ENCODE measurements at regions not wholly inside any gene's neighbourhood (a gene's known extent, or its start where the extent isn't known, plus 50 kb on each side); places are given as distances from the start of the nearest gene placed in this dataset.

DNA sequence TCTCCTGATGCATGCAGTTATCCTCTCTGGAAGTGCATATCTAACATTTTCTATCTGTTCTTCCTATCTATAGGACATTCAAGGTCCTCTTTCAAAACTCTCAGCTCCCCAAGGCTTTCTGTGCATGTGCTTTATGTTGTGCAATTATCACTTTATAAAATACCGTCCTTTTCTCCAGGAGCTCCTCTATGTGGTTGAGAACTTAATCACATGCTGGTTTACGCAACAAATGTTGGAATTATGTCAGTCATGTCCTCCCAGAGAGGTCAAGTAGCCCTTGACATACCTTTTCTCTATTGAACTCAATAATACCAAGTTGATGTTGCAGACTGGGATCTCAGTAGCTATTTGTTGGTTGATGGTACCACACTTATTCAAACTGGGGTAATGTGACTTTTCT lies 388.4 kb downstream of the BTBD3 start:
- H3K9me2 ChIP-seq (replicated peaks; ENCODE audit: low read length), result no peaks in the 10 kb centered on the region
- H2AFZ ChIP-seq (ENCODE audit: low read length), result no peak overlapping the region
- no TSS peak for BruUV-seq (replicated peaks)
- peaks cover 28% of the 10 kb centered on the region for H3K27me3 ChIP-seq (ENCODE audit: low read length)
- ChIA-PET CTCF (no interaction called here), POLR2A (ENCODE audit: unreplicated experiment) (no interaction called here)
- H3K79me2 ChIP-seq (ENCODE audit: low read length), result no peaks in the 10 kb centered on the region
- no peaks in the 10 kb centered on the region for H3K9me3 ChIP-seq (ENCODE audit: low read length)
- H3K4me2 ChIP-seq (ENCODE audit: low read length), result no peak overlapping the region
- no peak overlapping the region for H3K27ac ChIP-seq (ENCODE audit: low read length)
- TF ChIP-seq CTCF (conservative IDR thresholded peaks at IDR 0.05; ENCODE audit: low read depth, low read length) (no peak), EZH2phosphoT487 (IDR thresholded peaks at IDR 0.05; ENCODE audit: borderline replicate concordance, low read length) (no peak), EZH2 (IDR thresholded peaks at IDR 0.05; ENCODE audit: low read length, unreplicated experiment) (no peak)
- no peaks in the 10 kb centered on the region for H3K4me1 ChIP-seq (ENCODE audit: insufficient read depth, low read length)
- H3K9ac ChIP-seq (ENCODE audit: low read length), result no peak overlapping the region
- H4K20me1 ChIP-seq (ENCODE audit: low read length), result no peaks in the 10 kb centered on the region
- no peaks in the 10 kb centered on the region for H3F3A ChIP-seq (ENCODE audit: low read length, unreplicated experiment)
- intact Hi-C loops (cut with micrococcal nuclease), result no loop called here
- H3K4me3 ChIP-seq (ENCODE audit: low read length), result no peak overlapping the region
- ATAC-seq (no peak), DNase-seq (no peak)
- no peaks in the 10 kb centered on the region for H3K36me3 ChIP-seq (ENCODE audit: low read depth, low read length)

GRCh38 chr20:12311094-12311865 lies 393.6 kb downstream of the BTBD3 start:
- no peak overlapping the region for H3K4me3 ChIP-seq (ENCODE audit: low read length)
- BruUV-seq (replicated peaks), result no TSS peak
- H3K4me2 ChIP-seq (ENCODE audit: low read length), result no peak overlapping the region
- POLR2A ChIA-PET (ENCODE audit: unreplicated experiment), result no interaction called here
- ATAC-seq, result no peak
- intact Hi-C loops (cut with micrococcal nuclease), result no loop called here
- no peaks in the 10 kb centered on the region for H3F3A ChIP-seq (ENCODE audit: low read length, unreplicated experiment)
- H3K36me3 ChIP-seq (ENCODE audit: low read depth, low read length), result no peaks in the 10 kb centered on the region
- H3K4me1 ChIP-seq (ENCODE audit: insufficient read depth, low read length), result no peaks in the 10 kb centered on the region
- no peaks in the 10 kb centered on the region for H3K79me2 ChIP-seq (ENCODE audit: low read length)
- H3K9me2 ChIP-seq (replicated peaks; ENCODE audit: low read length), result no peaks in the 10 kb centered on the region
- TF ChIP-seq EZH2phosphoT487 (IDR thresholded peaks at IDR 0.05; ENCODE audit: borderline replicate concordance, low read length) (no peak), CTCF (conservative IDR thresholded peaks at IDR 0.05; ENCODE audit: low read depth, low read length) (no peak)
- H2AFZ ChIP-seq (ENCODE audit: low read length), result no peak overlapping the region
- no peak overlapping the region for H3K27ac ChIP-seq (ENCODE audit: low read length)
- H3K9me3 ChIP-seq (ENCODE audit: low read length), result no peaks in the 10 kb centered on the region
- no peaks in the 10 kb centered on the region for H4K20me1 ChIP-seq (ENCODE audit: low read length)
- no peak overlapping the region for H3K9ac ChIP-seq (ENCODE audit: low read length)
- CTCF ChIA-PET, result no interaction called here
- peaks cover 33% of the 10 kb centered on the region for H3K27me3 ChIP-seq (ENCODE audit: low read length)
- DNase-seq, result no peak

DNA sequence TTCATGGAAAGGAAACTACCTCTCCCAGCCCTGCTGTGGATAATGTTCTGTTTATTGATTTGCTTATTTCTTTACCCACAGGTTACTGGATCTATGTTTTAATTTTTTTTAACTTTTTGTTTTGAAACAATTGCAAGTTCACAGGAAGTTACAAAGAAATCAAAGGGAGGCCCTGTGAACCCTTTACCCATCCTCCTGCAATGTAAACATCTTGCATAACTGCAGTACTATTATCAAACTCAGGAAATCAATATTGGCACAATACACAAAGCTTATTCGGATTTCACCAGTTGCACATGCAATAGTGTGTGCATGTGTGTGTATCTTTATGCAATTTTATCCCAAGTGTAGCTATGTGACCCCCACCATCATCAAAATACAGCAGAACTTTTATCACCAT lies 398.0 kb downstream of the BTBD3 start:
- ChIA-PET POLR2A (ENCODE audit: unreplicated experiment) (no interaction called here), CTCF (no interaction called here)
- no peak for TF ChIP-seq EZH2 (IDR thresholded peaks at IDR 0.05; ENCODE audit: low read length, unreplicated experiment)
- no peak for TF ChIP-seq CTCF (conservative IDR thresholded peaks at IDR 0.05; ENCODE audit: low read depth, low read length)
- TF ChIP-seq EZH2phosphoT487 (IDR thresholded peaks at IDR 0.05; ENCODE audit: borderline replicate concordance, low read length), result no peak
- Histone ChIP-seq H3K4me2 (ENCODE audit: low read length) (no peak overlapping the region), H3K27ac (ENCODE audit: low read length) (no peak overlapping the region), H3K4me1 (ENCODE audit: insufficient read depth, low read length) (no peaks in the 10 kb centered on the region), H3K27me3 (ENCODE audit: low read length) (peaks cover 5% of the 10 kb centered on the region; the same call in 1 of the 2 replicates), H3K9ac (ENCODE audit: low read length) (no peak overlapping the region), H4K20me1 (ENCODE audit: low read length) (no peaks in the 10 kb centered on the region), H2AFZ (ENCODE audit: low read length) (no peak overlapping the region), H3K36me3 (ENCODE audit: low read depth, low read length) (no peaks in the 10 kb centered on the region), H3K79me2 (ENCODE audit: low read length) (no peaks in the 10 kb centered on the region), H3K4me3 (ENCODE audit: low read length) (no peak overlapping the region), H3K9me3 (ENCODE audit: low read length) (no peaks in the 10 kb centered on the region), H3F3A (ENCODE audit: low read length, unreplicated experiment) (no peaks in the 10 kb centered on the region), H3K9me2 (replicated peaks; ENCODE audit: low read length) (no peaks in the 10 kb centered on the region)
- DNase-seq, result no peak
- BruUV-seq (replicated peaks), result no TSS peak
- no peak for ATAC-seq
- intact Hi-C loops (cut with micrococcal nuclease), result no loop called here

All from PC-3 (cell line).